ENCODE measurements at regions not wholly inside any gene's neighbourhood (a gene's known extent, or its start where the extent isn't known, plus 50 kb on each side); places are given as distances from the start of the nearest gene placed in this dataset.

- no peak overlapping the region for H3K4me3 ChIP-seq (replicated peaks; ENCODE audit: low read depth, low read length)
- DNase-seq (ENCODE audit: low read depth), result peak; percentile 34
- TF ChIP-seq CTCF (IDR thresholded peaks at IDR 0.05; ENCODE audit: low read length, missing control alignments), result no peak
These were observed 51.8 kb upstream of the HIF1A start for GRCh38 chr14:61643555-61643954.

- DNase-seq (ENCODE audit: low read depth), result no peak
These were observed 51.1 kb upstream of the HIF1A start for GRCh38 chr14:61644175-61644574.

GRCh38 chr14:61644834-61645233, 50.5 kb upstream of the HIF1A start:
- no peak for TF ChIP-seq CTCF (IDR thresholded peaks at IDR 0.05; ENCODE audit: low read length, missing control alignments)
- no peak for DNase-seq (ENCODE audit: low read depth)
- H3K4me3 ChIP-seq (replicated peaks; ENCODE audit: low read depth, low read length), result no peak overlapping the region

More at GRCh38 chr14:61644175-61644574, 51.1 kb upstream of the HIF1A start:
- no peak overlapping the region for H3K4me3 ChIP-seq (replicated peaks; ENCODE audit: low read depth, low read length)
- no peak for TF ChIP-seq CTCF (IDR thresholded peaks at IDR 0.05; ENCODE audit: low read length, missing control alignments)

GRCh38 chr14:61645247-61645646, 50.1 kb upstream of the HIF1A start:
- DNase-seq (ENCODE audit: low read depth), result no peak
- H3K4me3 ChIP-seq (replicated peaks; ENCODE audit: low read depth, low read length), result no peak overlapping the region
- no peak for TF ChIP-seq CTCF (IDR thresholded peaks at IDR 0.05; ENCODE audit: low read length, missing control alignments)
